K562 (cell line): ENCODE measurements at regions not wholly inside any gene's neighbourhood (a gene's known extent, or its start where the extent isn't known, plus 50 kb on each side); places are given as distances from the start of the nearest gene placed in this dataset.

Experiments
- ATAC-seq: fragments of 200-7000 bp; cut with Tn5 transposase; 3 replicates; pipeline ENCODE4 v1.9.1; 2020; ENCODE audit warnings: moderate library complexity
- BruUV-seq: library from RNA; stranded (reverse); fragments of 400-500 nt; replicated peaks from 2 replicates; lab custom pipeline; 2021; lab: Mats Ljungman, UMichigan
- CTCF ChIA-PET: fragments of 300-600 bp; formaldehyde crosslinking; extraction: SDS; loops from one replicate; lab custom pipeline; 2021; ENCODE audit warnings: low intra/inter-chr PET ratio; lab: Yijun Ruan, JAX
- POLR2A ChIA-PET: fragments of 300-600, 350-650 bp; sonication (Branson Sonifier 250); formaldehyde crosslinking; extraction: SDS; loops from one replicate; lab custom pipeline; 2021; ENCODE audit warnings: antibody characterized with exemption, inconsistent platforms; lab: Yijun Ruan, JAX
- DNase-seq, 4 experiments: peaks; one replicate each; pipeline versions ENCODE4 v3.0.0 to v3.0.0-alpha.2; 2011 to 2018; ENCODE audit warnings: low spot score in 3 of 4, mixed read lengths in 3 of 4; ENCODE audit errors: extremely low read depth in 1 of 4
- FAIRE-seq: peaks from 2 replicates; lab custom pipeline; 2011; peaks lifted over from hg19 to GRCh38; lab: Jason Lieb, UNC
- H2AFZ ChIP-seq: 2 replicates; pipeline ENCODE4 v1.6.0; 2011; ENCODE audit warnings: low read depth, low read length, control low read depth, inconsistent platforms
- H3K27ac ChIP-seq: fragments of 200-600 bp; 3 replicates; pipeline ENCODE4 v1.8.0; 2011; ENCODE audit warnings: low read depth, mild to moderate bottlenecking, control low read depth, inconsistent platforms, low read length, moderate library complexity, mixed read lengths; ENCODE audit errors: extremely low read depth
- H3K27me3 ChIP-seq, 2 experiments: fragments of 300-600 bp in 1 of 2; 2 replicates in 1 of 2; 3 replicates in 1 of 2; pipeline versions ENCODE4 v1.6.0 to v1.8.0; 2011; ENCODE audit warnings: inconsistent platforms in 2 of 2, low read length in 2 of 2, mild to moderate bottlenecking in 1 of 2, mixed read lengths in 1 of 2, moderate library complexity in 1 of 2; ENCODE audit not compliant: control insufficient read depth in 2 of 2, insufficient read depth in 2 of 2
- H3K36me3 ChIP-seq: fragments of 300-600 bp; 3 replicates; pipeline ENCODE4 v1.8.0; 2011; ENCODE audit warnings: mild to moderate bottlenecking, low read length, inconsistent platforms; ENCODE audit not compliant: control insufficient read depth, insufficient read depth
- H3K4me1 ChIP-seq, 2 experiments: fragments of 200-600 bp in 1 of 2; replicated peaks in 1 of 2; 2 replicates in 1 of 2; 3 replicates in 1 of 2; pipeline versions ENCODE4 v1.5.1 to v1.8.0; 2011; ENCODE audit warnings: inconsistent platforms in 2 of 2, low read length in 2 of 2, mild to moderate bottlenecking in 1 of 2, mixed read lengths in 1 of 2, moderate library complexity in 1 of 2; ENCODE audit not compliant: control insufficient read depth in 2 of 2, insufficient read depth in 2 of 2
- H3K4me2 ChIP-seq: 2 replicates; pipeline ENCODE4 v1.6.1; 2011; ENCODE audit warnings: low read length, control low read depth, inconsistent platforms, mixed read lengths; ENCODE audit not compliant: insufficient read depth
- H3K4me3 ChIP-seq: fragments of 200-600 bp; sonication (generic), shearing (Covaris generic); 2 replicates; pipeline ENCODE4 v1.5.1; 2016; ENCODE audit warnings: control low read depth, inconsistent platforms
- H3K79me2 ChIP-seq: fragments of 200-600 bp; 3 replicates; pipeline ENCODE4 v1.8.0; 2011; ENCODE audit warnings: low read length, inconsistent platforms; ENCODE audit not compliant: control insufficient read depth, insufficient read depth
- H3K9ac ChIP-seq, 2 experiments: 2 replicates each; pipeline versions ENCODE4 v1.6.0 to v1.6.1; 2011; ENCODE audit warnings: low read depth in 2 of 2, low read length in 2 of 2, control low read depth in 1 of 2, inconsistent platforms in 1 of 2, mild to moderate bottlenecking in 1 of 2, mixed read lengths in 1 of 2; ENCODE audit not compliant: insufficient read depth in 1 of 2
- H3K9me1 ChIP-seq: one replicate; pipeline ENCODE4 v1.6.0; 2011; ENCODE audit warnings: inconsistent platforms, mild to moderate bottlenecking, low read length, moderate library complexity; ENCODE audit not compliant: control insufficient read depth, insufficient read depth
- H3K9me3 ChIP-seq: replicated peaks from 2 replicates; pipeline ENCODE4 v1.5.1; 2011; ENCODE audit warnings: low read depth, low read length, inconsistent platforms; ENCODE audit not compliant: control insufficient read depth, insufficient read depth
- H4K20me1 ChIP-seq: replicated peaks from 2 replicates; pipeline ENCODE4 v1.6.1; 2011; ENCODE audit warnings: low read length, inconsistent platforms, mixed read lengths; ENCODE audit not compliant: control insufficient read depth, insufficient read depth
- CBX3 ChIP-seq, 2 experiments: IDR thresholded peaks; 1 replicate in 1 of 2; 2 replicates in 1 of 2; pipeline ENCODE4 v1.6.1; 2012; ENCODE audit warnings: inconsistent platforms in 2 of 2, low read length in 2 of 2, borderline replicate concordance in 1 of 2, control low read depth in 1 of 2
- HMG20B ChIP-seq: fragments of 250-450 bp; sonication (Bioruptor Pico); IDR thresholded peaks from 2 replicates; pipeline ENCODE4 v1.5.0; 2021; ENCODE audit warnings: mild to moderate bottlenecking
- HNRNPUL1 ChIP-seq: fragments of 200-400 bp; formaldehyde crosslinking; IDR thresholded peaks from 2 replicates; pipeline ENCODE4 v1.6.1; 2017; ENCODE audit warnings: low read length
- HSF4 ChIP-seq: fragments of 250-450 bp; sonication (Bioruptor Pico); IDR thresholded peaks from 2 replicates; pipeline ENCODE4 v2.1.2; 2022; ENCODE audit warnings: mild to moderate bottlenecking, moderate library complexity, borderline replicate concordance
- NR1H2 ChIP-seq: sonication (generic); formaldehyde crosslinking; IDR thresholded peaks from 2 replicates; pipeline ENCODE4 v1.4.0; 2020; ENCODE audit warnings: mild to moderate bottlenecking, missing genetic modification reagents
- SRSF1 ChIP-seq: fragments of 200-400 bp; formaldehyde crosslinking; IDR thresholded peaks from 2 replicates; pipeline ENCODE4 v1.6.1; 2017; ENCODE audit warnings: mild to moderate bottlenecking, low read depth, low read length, moderate library complexity
- TARDBP ChIP-seq: fragments of 450-650 bp; IDR thresholded peaks from 2 replicates; pipeline ENCODE4 v1.6.1; 2016
- TCF7L2 ChIP-seq: fragments of 150-350 bp; IDR thresholded peaks from 2 replicates; pipeline ENCODE4 v1.6.1; 2016; ENCODE audit warnings: low read depth, mild to moderate bottlenecking, low read length, moderate library complexity
- ZC3H8 ChIP-seq: fragments of 450-650 bp; IDR thresholded peaks from 2 replicates; pipeline ENCODE4 v1.6.1; 2017
- ZNF551 ChIP-seq: fragments of 250-450 bp; sonication (Bioruptor Pico); IDR thresholded peaks from 2 replicates; pipeline ENCODE4 v1.5.0; 2021; ENCODE audit warnings: mild to moderate bottlenecking, moderate library complexity
- WGBS: fragments of 100-300 bp; shearing (Covaris generic); methylation state at CpG from one replicate; pipeline ENCODE4 v1.1.6; 2016; ENCODE audit warnings: low coverage, mixed read lengths; ENCODE audit not compliant: insufficient coverage; ENCODE audit errors: missing lambda C conversion rate; 5-methylcytosine and 5-hydroxymethylcytosine counted together
- in situ Hi-C: fragments of 300-500 bp; cut with MboI; formaldehyde crosslinking; loops from 4 replicates; pipeline ENCODE4 v1.15.0; 2018; ENCODE audit warnings: inconsistent platforms, mixed read lengths
- intact Hi-C: fragments of 100-400 bp; cut with micrococcal nuclease; formaldehyde crosslinking; loops from 2 replicates; pipeline ENCODE4 v1.14.2; 2022
- TF ChIP-seq, protein P1 (sequence below): fragments of 200-800 bp; sonication (Bioruptor generic); IDR thresholded peaks from 2 replicates; pipeline ENCODE4 v1.6.1; 2016; ENCODE audit warnings: missing genetic modification characterization, missing compliant biosample characterization
- TF ChIP-seq, protein P2 (sequence below): sonication (generic); formaldehyde crosslinking; IDR thresholded peaks from 2 replicates; pipeline ENCODE4 v1.8.1; 2023; ENCODE audit warnings: missing genetic modification reagents, mild to moderate bottlenecking, borderline replicate concordance

DNA sequence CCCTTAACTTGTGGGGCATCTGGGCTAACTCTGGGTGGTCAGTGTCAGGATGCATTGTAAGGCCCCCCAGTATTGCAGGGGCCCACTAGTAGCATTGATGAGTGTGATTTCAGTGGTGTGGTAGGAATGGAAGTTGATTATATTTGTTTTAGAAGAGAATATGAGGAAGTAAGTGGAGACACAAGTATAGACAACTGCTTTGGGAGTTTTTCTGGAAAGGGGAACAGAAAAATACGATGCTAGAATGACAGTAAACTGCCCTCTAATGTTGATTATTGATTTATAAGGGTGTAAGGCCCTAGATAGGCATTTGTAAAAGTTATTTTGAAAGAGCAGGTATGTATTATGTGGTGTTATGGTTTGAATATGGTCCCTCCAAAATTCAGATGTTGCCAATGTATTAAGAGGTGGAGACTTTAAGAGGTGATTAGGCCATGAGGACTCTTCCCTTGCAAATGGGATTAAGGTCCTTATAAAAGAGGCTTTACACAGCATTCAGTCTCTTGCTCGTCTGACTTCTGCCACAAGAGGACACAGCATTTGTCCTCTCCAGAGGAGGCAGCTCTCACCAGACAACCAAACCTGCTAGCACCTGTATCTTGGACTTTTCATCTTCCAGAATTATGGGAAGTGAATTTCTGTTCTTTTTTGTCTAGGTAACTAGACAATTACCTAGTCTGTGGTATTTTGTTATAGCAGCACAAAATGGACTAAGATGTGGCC lies 135.9 kb upstream of the DTNBP1 start:
- DNase-seq (no peak), ATAC-seq (no peak), FAIRE-seq (no peak)
- POLR2A ChIA-PET = no interaction called here
- TF ChIP-seq TARDBP (no peak), HMG20B (CRISPR knock-in tag) (no peak), HSF4 (no peak), ZC3H8 (no peak), NR1H2 (CRISPR knock-in tag) (no peak), CBX3 (IDR thresholded peaks at IDR 0.05; ENCODE audit: borderline replicate concordance in 1 of 2, low read length in 2 of 2) (no peak), HNRNPUL1 (no peak), ZNF551 (CRISPR knock-in tag) (no peak), SRSF1 (no peak), TCF7L2 (no peak)
- TF ChIP-seq, protein P1, sequence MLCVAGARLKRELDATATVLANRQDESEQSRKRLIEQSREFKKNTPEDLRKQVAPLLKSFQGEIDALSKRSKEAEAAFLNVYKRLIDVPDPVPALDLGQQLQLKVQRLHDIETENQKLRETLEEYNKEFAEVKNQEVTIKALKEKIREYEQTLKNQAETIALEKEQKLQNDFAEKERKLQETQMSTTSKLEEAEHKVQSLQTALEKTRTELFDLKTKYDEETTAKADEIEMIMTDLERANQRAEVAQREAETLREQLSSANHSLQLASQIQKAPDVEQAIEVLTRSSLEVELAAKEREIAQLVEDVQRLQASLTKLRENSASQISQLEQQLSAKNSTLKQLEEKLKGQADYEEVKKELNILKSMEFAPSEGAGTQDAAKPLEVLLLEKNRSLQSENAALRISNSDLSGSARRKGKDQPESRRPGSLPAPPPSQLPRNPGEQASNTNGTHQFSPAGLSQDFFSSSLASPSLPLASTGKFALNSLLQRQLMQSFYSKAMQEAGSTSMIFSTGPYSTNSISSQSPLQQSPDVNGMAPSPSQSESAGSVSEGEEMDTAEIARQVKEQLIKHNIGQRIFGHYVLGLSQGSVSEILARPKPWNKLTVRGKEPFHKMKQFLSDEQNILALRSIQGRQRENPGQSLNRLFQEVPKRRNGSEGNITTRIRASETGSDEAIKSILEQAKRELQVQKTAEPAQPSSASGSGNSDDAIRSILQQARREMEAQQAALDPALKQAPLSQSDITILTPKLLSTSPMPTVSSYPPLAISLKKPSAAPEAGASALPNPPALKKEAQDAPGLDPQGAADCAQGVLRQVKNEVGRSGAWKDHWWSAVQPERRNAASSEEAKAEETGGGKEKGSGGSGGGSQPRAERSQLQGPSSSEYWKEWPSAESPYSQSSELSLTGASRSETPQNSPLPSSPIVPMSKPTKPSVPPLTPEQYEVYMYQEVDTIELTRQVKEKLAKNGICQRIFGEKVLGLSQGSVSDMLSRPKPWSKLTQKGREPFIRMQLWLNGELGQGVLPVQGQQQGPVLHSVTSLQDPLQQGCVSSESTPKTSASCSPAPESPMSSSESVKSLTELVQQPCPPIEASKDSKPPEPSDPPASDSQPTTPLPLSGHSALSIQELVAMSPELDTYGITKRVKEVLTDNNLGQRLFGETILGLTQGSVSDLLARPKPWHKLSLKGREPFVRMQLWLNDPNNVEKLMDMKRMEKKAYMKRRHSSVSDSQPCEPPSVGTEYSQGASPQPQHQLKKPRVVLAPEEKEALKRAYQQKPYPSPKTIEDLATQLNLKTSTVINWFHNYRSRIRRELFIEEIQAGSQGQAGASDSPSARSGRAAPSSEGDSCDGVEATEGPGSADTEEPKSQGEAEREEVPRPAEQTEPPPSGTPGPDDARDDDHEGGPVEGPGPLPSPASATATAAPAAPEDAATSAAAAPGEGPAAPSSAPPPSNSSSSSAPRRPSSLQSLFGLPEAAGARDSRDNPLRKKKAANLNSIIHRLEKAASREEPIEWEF (CRISPR knock-in tag) = no peak
- TF ChIP-seq, protein P2, sequence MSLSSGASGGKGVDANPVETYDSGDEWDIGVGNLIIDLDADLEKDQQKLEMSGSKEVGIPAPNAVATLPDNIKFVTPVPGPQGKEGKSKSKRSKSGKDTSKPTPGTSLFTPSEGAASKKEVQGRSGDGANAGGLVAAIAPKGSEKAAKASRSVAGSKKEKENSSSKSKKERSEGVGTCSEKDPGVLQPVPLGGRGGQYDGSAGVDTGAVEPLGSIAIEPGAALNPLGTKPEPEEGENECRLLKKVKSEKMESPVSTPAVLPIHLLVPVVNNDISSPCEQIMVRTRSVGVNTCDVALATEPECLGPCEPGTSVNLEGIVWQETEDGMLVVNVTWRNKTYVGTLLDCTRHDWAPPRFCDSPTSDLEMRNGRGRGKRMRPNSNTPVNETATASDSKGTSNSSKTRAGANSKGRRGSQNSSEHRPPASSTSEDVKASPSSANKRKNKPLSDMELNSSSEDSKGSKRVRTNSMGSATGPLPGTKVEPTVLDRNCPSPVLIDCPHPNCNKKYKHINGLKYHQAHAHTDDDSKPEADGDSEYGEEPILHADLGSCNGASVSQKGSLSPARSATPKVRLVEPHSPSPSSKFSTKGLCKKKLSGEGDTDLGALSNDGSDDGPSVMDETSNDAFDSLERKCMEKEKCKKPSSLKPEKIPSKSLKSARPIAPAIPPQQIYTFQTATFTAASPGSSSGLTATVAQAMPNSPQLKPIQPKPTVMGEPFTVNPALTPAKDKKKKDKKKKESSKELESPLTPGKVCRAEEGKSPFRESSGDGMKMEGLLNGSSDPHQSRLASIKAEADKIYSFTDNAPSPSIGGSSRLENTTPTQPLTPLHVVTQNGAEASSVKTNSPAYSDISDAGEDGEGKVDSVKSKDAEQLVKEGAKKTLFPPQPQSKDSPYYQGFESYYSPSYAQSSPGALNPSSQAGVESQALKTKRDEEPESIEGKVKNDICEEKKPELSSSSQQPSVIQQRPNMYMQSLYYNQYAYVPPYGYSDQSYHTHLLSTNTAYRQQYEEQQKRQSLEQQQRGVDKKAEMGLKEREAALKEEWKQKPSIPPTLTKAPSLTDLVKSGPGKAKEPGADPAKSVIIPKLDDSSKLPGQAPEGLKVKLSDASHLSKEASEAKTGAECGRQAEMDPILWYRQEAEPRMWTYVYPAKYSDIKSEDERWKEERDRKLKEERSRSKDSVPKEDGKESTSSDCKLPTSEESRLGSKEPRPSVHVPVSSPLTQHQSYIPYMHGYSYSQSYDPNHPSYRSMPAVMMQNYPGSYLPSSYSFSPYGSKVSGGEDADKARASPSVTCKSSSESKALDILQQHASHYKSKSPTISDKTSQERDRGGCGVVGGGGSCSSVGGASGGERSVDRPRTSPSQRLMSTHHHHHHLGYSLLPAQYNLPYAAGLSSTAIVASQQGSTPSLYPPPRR (CRISPR knock-in tag) = no peak
- Histone ChIP-seq H3K4me3 (no peak overlapping the region), H3K4me1 (peaks cover 0 to 6% of the 10 kb centered on the region in 2 experiments; a peak in 2 of 5 replicates), H3K4me2 (no peak overlapping the region), H2AFZ (no peak overlapping the region), H3K9me1 (no peaks in the 10 kb centered on the region), H3K27ac (no peak overlapping the region), H3K36me3 (no peaks in the 10 kb centered on the region), H3K79me2 (no peaks in the 10 kb centered on the region), H3K9me3 (no peaks in the 10 kb centered on the region), H3K27me3 (no peaks in the 10 kb centered on the region), H3K9ac (no peak overlapping the region), H4K20me1 (no peaks in the 10 kb centered on the region)
- BruUV-seq = no TSS peak
- in situ Hi-C loops (no loop called here), intact Hi-C loops (loop anchor here (10.0 kb wide), 1 partner anchor 326 kb away; the partner anchor contains the start of gene MYLIP)
- CTCF ChIA-PET = no interaction called here
- 23% methylated on average over 2 of the region's 2 CpGs for WGBS
